ENCODE measurements at regions not wholly inside any gene's neighbourhood (a gene's known extent, or its start where the extent isn't known, plus 50 kb on each side); places are given as distances from the start of the nearest gene placed in this dataset.

DNA sequence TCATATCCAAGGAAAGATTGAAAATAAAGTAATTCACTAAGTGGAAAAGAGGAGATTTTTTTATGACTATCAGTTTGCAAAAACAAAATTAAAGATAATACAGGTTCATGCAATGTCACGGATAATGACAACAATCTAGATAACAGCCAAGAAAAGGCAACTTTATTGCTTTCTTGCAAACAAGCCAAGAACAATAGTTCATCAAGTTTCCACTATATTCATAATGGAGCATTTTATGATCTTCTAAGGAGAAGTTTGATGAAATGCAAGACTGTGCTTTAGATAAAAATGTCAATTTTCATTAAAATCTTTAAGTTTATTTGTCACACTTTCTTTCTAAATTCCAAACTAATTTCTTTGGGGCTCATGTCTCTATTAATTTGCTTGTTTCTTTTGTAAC lies 53.9 kb upstream of the NRP1 start:
- TF ChIP-seq POLR2A (IDR thresholded peaks at IDR 0.05) (no peak), CTCF (IDR thresholded peaks at IDR 0.05) (no peak)

GRCh38 chr10:33387720-33388119 lies 53.3 kb upstream of the NRP1 start:
- H3K27ac ChIP-seq = no peak overlapping the region
- no peaks in the 10 kb centered on the region for H3K9me3 ChIP-seq
- no peak for TF ChIP-seq POLR2A (IDR thresholded peaks at IDR 0.05)
- no peak for TF ChIP-seq CTCF (IDR thresholded peaks at IDR 0.05)
- peaks cover 0 to 4% (median 0%) of the 10 kb centered on the region in 4 donors for H3K27me3 ChIP-seq
- no peaks in the 10 kb centered on the region for H3K36me3 ChIP-seq
- H3K4me3 ChIP-seq = no peak overlapping the region
- 80 to 91% methylated on average over 3 to 5 of the region's 5 CpGs for WGBS, 2 donors
- no peak for DNase-seq
- no peaks in the 10 kb centered on the region for H3K4me1 ChIP-seq
- intact Hi-C loops (cut with DNase I) = no loop called here

More for the DNA sequence above, 53.9 kb upstream of the NRP1 start:
- H3K9me3 ChIP-seq = no peaks in the 10 kb centered on the region
- DNase-seq = no peak
- no peak overlapping the region for H3K27ac ChIP-seq
- H3K4me3 ChIP-seq = no peak overlapping the region
- WGBS, 2 donors = 94 to 96% methylated on average over 1 of the region's 1 CpG
- H3K36me3 ChIP-seq = no peaks in the 10 kb centered on the region
- H3K4me1 ChIP-seq = no peaks in the 10 kb centered on the region
- H3K27me3 ChIP-seq = peaks cover 0 to 8% (median 0%) of the 10 kb centered on the region in 4 donors
- intact Hi-C loops (cut with DNase I) = no loop called here

- no peak for DNase-seq
- Histone ChIP-seq H3K27ac (no peak overlapping the region), H3K27me3 (no peaks in the 10 kb centered on the region), H3K4me3 (no peak overlapping the region), H3K4me1 (peaks cover 0 to 3% (median 0%) of the 10 kb centered on the region in 3 donors), H3K9me3 (no peaks in the 10 kb centered on the region), H3K36me3 (no peaks in the 10 kb centered on the region)
- intact Hi-C loops (cut with DNase I) = no loop called here
- 70 to 94% methylated on average over 2 of the region's 2 CpGs for whole genome bisulfite sequencing, 2 donors
- TF ChIP-seq CTCF (IDR thresholded peaks at IDR 0.05) (no peak), POLR2A (IDR thresholded peaks at IDR 0.05) (no peak)
Observed at GRCh38 chr10:33386926-33387325, 52.5 kb upstream of the NRP1 start.

DNA sequence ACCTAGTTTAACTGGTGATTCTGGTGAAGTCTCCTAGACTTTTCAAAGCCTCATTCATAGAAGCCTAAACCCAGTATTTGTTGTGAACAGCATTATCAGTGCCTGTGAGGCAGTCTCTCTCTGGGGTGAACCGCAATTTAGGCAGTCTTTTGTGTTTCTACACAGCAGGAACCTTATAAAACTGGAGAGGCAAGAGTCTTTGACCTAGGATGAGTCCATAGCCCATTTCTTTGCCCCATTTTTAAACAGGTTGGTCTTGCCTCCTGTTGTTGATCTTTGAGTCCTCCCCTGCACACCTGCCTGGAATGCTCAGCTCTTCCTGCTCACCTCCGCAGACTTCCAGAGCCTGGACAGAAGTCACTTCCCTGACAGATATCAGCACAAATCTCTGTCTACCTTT lies 51.2 kb upstream of the NRP1 start:
- Histone ChIP-seq H3K4me1 (peaks cover 0 to 11% (median 0%) of the 10 kb centered on the region in 3 donors), H3K4me3 (no peak overlapping the region), H3K27ac (no peak overlapping the region), H3K9me3 (no peaks in the 10 kb centered on the region), H3K36me3 (no peaks in the 10 kb centered on the region), H3K27me3 (no peaks in the 10 kb centered on the region)
- intact Hi-C loops (cut with DNase I) = no loop called here
- 70 to 100% methylated on average over 2 of the region's 2 CpGs for WGBS, 2 donors
- DNase-seq = no peak
- TF ChIP-seq POLR2A (IDR thresholded peaks at IDR 0.05) = no peak
- TF ChIP-seq CTCF (IDR thresholded peaks at IDR 0.05) = no peak

GRCh38 chr10:33385015-33385414 lies 50.5 kb upstream of the NRP1 start:
- no peak overlapping the region for H3K27ac ChIP-seq
- intact Hi-C loops (cut with DNase I) = no loop called here
- no peak for DNase-seq
- peaks cover 0 to 11% (median 0%) of the 10 kb centered on the region in 3 donors for H3K4me1 ChIP-seq
- no peaks in the 10 kb centered on the region for H3K9me3 ChIP-seq
- no peak for TF ChIP-seq POLR2A (IDR thresholded peaks at IDR 0.05)
- TF ChIP-seq CTCF (IDR thresholded peaks at IDR 0.05) = no peak
- H3K27me3 ChIP-seq = no peaks in the 10 kb centered on the region
- H3K4me3 ChIP-seq = no peak overlapping the region
- 85 to 97% methylated on average over 3 to 4 of the region's 5 CpGs for WGBS, 2 donors
- H3K36me3 ChIP-seq = no peaks in the 10 kb centered on the region
